ENCODE measurements at regions not wholly inside any gene's neighbourhood (a gene's known extent, or its start where the extent isn't known, plus 50 kb on each side); places are given as distances from the start of the nearest gene placed in this dataset.

- TF ChIP-seq, protein P1, sequence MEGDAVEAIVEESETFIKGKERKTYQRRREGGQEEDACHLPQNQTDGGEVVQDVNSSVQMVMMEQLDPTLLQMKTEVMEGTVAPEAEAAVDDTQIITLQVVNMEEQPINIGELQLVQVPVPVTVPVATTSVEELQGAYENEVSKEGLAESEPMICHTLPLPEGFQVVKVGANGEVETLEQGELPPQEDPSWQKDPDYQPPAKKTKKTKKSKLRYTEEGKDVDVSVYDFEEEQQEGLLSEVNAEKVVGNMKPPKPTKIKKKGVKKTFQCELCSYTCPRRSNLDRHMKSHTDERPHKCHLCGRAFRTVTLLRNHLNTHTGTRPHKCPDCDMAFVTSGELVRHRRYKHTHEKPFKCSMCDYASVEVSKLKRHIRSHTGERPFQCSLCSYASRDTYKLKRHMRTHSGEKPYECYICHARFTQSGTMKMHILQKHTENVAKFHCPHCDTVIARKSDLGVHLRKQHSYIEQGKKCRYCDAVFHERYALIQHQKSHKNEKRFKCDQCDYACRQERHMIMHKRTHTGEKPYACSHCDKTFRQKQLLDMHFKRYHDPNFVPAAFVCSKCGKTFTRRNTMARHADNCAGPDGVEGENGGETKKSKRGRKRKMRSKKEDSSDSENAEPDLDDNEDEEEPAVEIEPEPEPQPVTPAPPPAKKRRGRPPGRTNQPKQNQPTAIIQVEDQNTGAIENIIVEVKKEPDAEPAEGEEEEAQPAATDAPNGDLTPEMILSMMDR (IDR thresholded peaks at IDR 0.05): no peak
- no peak for TF ChIP-seq ELF1 (IDR thresholded peaks at IDR 0.05)
These were observed 104.9 kb upstream of the CEP162 start for GRCh38 chr6:84332139-84333034.
